ENCODE measurements at regions not wholly inside any gene's neighbourhood (a gene's known extent, or its start where the extent isn't known, plus 50 kb on each side); places are given as distances from the start of the nearest gene placed in this dataset.

DNA sequence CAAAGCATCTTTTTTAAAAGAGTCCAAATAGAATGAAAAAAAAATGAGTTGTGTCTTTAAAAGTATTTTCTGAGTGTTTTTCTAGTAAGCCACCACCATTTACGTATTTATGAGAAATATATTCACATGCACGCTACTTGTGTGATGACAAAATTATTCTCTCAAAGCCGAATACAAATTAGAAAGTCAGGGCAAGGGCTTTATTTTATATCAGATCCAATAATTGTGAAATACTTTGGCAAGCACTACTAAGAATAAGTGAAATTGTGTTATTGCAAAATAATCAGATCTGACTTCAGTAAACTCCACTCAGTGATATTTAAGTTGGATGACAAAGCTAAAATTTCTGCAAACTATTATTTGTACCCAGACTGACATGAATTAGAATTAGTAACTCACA lies 589.3 kb upstream of the KCNMB2 start:
- DNase-seq, result peak; percentile 34

GRCh38 chr3:177947901-177948300 lies 588.3 kb upstream of the KCNMB2 start:
- no peak for DNase-seq

DNA sequence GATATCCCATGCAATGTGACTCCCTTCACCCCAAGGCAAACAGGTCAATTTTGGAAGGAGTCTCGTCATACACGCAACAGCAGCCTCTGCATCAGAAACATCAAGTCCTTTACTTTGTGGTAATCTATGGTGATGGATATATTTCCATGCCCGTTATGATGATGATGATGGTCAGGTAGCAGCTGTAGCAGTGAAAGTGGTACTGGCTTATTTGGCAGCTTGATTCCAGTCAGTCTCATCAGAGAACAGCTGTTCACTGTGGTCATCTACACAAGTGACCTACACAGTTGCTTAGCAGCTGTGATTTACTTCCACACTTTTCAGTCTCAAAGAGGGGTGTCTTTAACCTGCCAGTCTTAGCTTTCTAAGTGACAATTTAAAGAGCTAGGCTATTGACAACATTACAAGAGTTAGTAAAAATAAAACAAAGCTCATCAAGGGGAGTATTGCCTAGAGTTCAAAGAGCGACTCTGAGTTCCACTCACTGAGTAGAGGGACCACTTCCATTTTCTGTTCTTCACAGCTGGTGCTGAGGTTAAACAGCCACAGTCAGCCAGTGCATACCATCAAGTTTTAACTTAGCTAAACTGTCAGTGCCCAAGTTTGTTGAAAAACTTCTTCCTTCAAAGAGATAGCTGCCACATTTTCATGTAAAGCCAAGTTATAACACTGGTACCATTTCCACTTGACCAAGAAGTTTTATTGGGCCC lies 587.4 kb upstream of the KCNMB2 start:
- no peak for DNase-seq

GRCh38 chr3:177959188-177959587 lies 577.0 kb upstream of the KCNMB2 start:
- DNase-seq, result no peak

DNA sequence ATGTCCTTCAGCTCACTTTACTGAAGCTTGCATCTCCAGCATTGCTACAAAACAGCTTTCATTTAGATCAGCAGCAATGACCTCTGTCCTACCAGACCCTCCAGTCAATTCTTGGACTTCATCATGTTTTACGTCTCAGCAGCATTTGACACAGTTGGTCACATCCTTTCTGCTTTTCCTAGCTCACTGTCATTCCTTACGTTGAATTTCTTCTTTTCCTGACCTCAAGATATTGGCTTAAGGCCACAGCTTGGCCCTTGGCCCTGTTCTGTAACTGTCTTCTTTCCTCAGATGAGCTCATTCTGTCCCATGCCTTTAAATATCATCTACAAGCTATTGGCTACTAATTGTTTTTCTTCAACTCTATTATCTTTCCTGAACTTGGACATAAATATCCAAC lies 576.2 kb upstream of the KCNMB2 start:
- DNase-seq, result no peak

GRCh38 chr3:177960722-177961121 lies 575.5 kb upstream of the KCNMB2 start:
- DNase-seq, result no peak

GRCh38 chr3:177961784-177962183 lies 574.5 kb upstream of the KCNMB2 start:
- DNase-seq, result no peak

DNA sequence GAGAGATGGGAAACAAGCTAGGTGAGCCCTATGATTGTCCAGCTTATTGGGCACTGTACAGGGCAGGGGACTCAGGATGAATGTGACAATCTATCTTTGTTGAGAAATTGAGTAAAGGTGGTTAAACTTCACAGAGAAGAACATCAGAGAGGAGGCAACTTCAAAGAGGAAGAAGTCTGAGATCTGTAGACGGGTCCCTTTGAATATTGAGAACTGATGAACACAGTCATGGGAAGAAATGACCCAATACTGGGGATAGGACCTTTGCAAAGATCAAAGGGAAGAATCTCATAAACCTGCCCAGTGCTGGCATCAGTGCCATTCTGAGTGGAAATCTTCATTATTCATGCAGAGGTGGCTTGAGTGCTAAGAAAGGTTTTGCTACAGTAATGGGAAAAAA lies 569.7 kb upstream of the KCNMB2 start:
- no peak for DNase-seq

GRCh38 chr3:177968891-177969290 lies 567.3 kb upstream of the KCNMB2 start:
- DNase-seq, result no peak

DNA sequence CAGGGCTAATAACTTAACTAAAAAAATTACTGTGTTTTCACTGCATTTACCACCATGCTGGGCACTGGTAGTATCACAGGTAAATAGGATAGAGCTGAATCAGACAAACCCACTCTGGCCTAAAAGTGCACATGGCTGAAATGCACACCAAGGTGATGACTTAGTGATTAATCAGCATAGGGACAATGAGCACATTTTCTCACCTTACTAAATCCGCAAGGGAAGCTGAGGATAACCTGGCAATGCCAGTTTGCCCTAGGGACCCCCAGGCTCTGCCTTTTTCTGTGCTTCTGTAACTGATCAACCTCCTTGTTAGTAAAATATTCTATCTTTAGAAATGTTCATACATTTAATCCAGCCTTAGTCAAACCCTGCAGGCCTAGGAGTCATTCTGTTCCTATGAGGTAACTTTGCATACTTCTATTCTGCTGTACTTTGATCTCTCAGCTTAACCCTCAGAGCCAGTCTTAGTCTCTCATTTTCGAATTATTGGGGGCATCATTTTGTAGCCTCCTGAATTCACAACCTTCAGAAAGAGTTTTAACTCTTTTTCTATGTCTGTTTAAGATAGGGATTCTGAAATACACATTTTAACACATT lies 562.9 kb upstream of the KCNMB2 start:
- no peak for DNase-seq

DNA sequence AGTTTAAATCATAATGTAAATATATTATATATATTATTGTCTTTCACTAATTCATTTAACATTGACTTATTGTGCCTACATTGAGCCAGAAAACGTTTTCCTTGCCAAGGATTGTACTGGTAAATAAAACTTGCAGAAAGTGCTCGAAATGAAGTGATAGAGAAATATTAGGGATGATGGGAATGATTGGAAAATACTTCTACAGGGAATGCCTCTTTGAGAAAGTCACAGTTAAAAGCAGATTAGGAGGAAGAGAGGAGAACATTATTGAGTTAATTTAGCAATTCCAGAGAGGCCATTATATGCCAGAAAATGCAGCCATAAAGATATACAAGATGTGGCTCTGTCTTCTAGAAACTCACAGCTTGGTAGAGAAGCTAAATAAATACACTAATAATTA lies 560.0 kb upstream of the KCNMB2 start:
- no peak for DNase-seq

GRCh38 chr3:177976866-177977265 lies 559.4 kb upstream of the KCNMB2 start:
- DNase-seq, result no peak

- no peak for DNase-seq
Observed at GRCh38 chr3:177977381-177978158, 558.7 kb upstream of the KCNMB2 start.

DNA sequence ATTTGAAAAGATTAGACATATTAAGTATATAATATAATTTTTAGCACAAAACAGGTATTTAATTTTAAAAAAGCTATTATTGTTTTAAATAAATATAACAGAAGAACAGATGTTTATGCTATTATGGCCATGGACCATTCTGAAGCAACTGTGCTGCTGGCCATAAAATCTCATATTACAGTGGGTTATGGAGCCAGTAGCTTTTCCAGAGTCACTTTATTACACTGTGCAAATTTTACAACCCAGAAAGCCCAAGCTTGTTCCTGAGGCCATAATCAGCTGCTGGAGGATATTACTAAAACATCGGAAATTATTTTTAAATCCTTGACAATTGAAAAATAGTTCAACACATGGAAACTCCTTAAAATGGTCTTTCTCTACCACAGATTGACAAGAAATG lies 557.3 kb upstream of the KCNMB2 start:
- no peak for DNase-seq

DNA sequence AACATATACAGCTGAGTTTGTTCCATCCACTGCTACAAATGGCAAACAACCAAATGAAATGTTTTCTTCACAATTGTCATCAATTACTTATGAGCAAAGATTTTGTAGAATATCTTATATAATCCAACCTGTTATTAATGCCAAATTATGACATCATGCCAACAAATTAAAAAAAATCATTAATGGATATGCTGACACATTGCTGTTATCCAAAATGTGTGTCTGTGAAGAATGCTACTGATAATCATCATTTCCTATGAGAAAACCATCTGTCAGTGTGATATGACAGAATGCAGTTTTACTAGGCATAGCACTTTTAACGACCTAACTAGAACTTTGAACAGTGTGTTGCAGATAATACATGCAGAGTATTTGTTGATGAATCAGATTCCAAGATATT lies 556.5 kb upstream of the KCNMB2 start:
- DNase-seq, result no peak

GRCh38 chr3:177981576-177981975 lies 554.7 kb upstream of the KCNMB2 start:
- DNase-seq, result no peak

DNA sequence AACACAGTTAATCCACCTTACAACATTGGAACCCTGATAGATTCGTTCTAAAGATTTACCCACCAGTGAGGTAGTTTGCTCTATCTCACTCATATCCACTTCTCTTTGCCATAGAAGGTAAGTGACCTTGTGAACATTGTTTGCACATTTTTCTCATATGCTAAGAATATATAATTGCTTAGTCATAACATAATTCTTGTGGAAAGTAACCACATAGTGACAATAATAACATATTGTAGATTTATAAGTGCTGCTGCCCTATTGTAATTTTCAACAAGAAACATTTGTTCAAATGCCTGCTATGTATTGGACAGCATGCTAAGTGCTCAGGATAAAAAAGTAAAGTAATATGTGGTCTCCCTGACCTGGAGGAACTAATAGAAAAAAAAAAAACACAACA lies 554.2 kb upstream of the KCNMB2 start:
- DNase-seq, result no peak

DNA sequence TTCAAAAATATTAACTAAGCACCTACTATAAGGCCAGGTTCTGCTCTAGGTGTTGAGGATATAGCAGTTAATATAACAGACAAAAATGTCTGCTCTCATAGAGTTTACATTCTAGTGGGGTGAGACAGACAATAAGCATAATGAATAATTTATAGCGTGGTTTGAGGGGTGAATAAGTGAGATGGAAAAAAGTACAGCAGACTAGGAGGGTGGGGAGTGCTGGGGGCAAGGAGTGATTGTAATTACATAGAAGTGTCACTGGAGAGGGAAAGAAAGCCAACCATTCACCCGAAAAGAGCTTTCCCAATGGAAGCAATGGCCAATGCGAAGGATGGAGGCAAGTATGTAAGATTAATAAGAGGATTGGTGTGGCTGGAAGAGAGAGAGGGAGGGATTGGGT lies 552.9 kb upstream of the KCNMB2 start:
- DNase-seq, result no peak

- DNase-seq, result no peak
Observed at GRCh38 chr3:177992993-177993970, 543.0 kb upstream of the KCNMB2 start.

DNA sequence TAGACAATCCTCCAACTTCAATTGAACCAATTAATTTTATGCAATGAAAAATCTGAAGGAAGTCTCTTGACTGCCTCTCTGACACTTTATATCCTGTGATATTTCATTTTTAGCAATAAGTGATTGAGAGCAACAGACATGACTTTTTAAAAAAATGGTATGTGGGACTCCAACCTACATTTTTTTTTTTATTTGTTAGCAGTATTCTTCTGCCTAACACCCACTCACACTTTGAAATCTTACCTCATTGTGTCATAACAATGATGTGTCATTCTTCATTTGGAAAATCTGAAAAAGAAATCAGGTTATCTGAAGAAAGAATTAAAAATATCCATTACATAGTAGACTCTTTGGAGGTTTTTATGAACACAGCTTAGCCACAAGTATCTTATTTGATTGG lies 541.3 kb upstream of the KCNMB2 start:
- no peak for DNase-seq

GRCh38 chr3:177995381-177996085 lies 540.7 kb upstream of the KCNMB2 start:
- DNase-seq, result no peak

DNA sequence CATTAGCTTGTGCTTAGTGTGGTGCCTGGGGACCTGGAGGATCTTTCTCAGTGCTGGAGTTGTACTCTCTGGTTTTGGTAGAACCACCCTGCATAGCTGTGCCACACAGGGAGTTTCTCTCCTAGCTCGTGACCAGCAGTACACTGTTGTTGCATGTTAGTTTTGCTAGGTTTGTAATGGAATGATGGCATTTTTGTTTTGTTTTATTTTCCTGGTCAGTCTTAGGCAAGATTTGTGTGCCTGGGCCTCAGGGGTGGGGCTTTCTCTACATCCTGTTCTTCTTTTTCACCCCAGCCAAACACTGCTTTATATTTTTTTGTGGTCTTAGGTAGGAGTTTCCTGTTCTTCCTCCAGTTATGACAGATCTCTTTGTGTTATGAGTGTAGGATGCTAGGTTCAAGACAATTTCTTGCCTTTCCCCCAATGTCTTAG lies 534.5 kb upstream of the KCNMB2 start:
- no peak for DNase-seq
